Peyer's patch (tissue), 4 donors: ENCODE measurements at regions not wholly inside any gene's neighbourhood (a gene's known extent, or its start where the extent isn't known, plus 50 kb on each side); places are given as distances from the start of the nearest gene placed in this dataset.

Experiments
- DNase-seq, 3 donors: peaks; one replicate each; pipeline ENCODE4 v3.0.0-alpha.2; 2017 to 2019
- H3K27ac ChIP-seq, 4 donors: fragments of 200-600 bp; sonication (generic); one replicate each; pipeline ENCODE4 v1.5.1; 2016 to 2019
- H3K27me3 ChIP-seq, 2 donors: fragments of 200-600 bp; sonication (generic); one replicate each; pipeline ENCODE4 v1.5.1; 2019
- H3K36me3 ChIP-seq, 3 donors: fragments of 200-600 bp; sonication (generic); one replicate each; pipeline ENCODE4 v1.5.1; 2016 to 2019
- H3K4me1 ChIP-seq, 4 donors: fragments of 200-600 bp; sonication (generic); one replicate each; pipeline ENCODE4 v1.5.1; 2016 to 2019
- H3K4me3 ChIP-seq, 4 donors: fragments of 200-600 bp; sonication (generic); 1 replicate in 3 of 4; 2 replicates in 1 of 4; pipeline ENCODE4 v1.5.1; 2016 to 2019; ENCODE audit warnings: mild to moderate bottlenecking in 1 of 4
- H3K9me3 ChIP-seq, 4 donors: fragments of 200-600 bp; sonication (generic); one replicate each; pipeline ENCODE4 v1.5.1; 2016 to 2019; ENCODE audit warnings: mild to moderate bottlenecking in 1 of 4
- POLR2A ChIP-seq, 2 donors: fragments of 450-650 bp; IDR thresholded peaks; one replicate each; pipeline ENCODE4 v1.5.1; 2017; ENCODE audit warnings: antibody characterized with exemption in 2 of 2, mild to moderate bottlenecking in 2 of 2, moderate library complexity in 2 of 2
- TF ChIP-seq, protein P1 (sequence below), 6 experiments: fragments of 450-650 bp in 4 of 6; fragments of 200-600 bp in 2 of 6; sonication (generic) in 1 of 6; IDR thresholded peaks; one replicate each; pipeline ENCODE4 v1.5.1; 2017 to 2019; ENCODE audit warnings: antibody characterized with exemption in 6 of 6, mild to moderate bottlenecking in 3 of 6, moderate library complexity in 1 of 6

DNA sequence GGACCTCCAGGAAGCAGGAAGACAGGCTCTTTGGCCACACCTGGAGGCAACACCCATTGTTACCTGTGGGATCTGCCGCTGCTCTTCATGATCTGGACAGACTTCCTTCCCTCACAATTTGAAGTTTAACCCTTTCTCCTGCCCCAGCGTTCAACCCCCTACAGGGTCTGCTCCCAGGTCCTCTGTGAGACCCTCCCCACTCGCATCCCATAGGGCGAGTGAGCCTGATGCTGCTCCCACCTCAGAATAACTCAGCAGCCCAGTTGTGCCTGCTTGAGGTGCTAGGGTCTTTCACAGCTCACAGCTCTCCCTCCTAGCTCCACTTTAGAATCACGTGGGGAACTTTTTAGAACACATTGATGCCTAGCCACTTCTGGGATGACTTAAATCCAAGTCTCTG lies 61.8 kb upstream of the C10orf90 start:
- H3K27me3 ChIP-seq = no peaks in the 10 kb centered on the region
- TF ChIP-seq POLR2A (IDR thresholded peaks at IDR 0.05) = no peak
- TF ChIP-seq, protein P1, sequence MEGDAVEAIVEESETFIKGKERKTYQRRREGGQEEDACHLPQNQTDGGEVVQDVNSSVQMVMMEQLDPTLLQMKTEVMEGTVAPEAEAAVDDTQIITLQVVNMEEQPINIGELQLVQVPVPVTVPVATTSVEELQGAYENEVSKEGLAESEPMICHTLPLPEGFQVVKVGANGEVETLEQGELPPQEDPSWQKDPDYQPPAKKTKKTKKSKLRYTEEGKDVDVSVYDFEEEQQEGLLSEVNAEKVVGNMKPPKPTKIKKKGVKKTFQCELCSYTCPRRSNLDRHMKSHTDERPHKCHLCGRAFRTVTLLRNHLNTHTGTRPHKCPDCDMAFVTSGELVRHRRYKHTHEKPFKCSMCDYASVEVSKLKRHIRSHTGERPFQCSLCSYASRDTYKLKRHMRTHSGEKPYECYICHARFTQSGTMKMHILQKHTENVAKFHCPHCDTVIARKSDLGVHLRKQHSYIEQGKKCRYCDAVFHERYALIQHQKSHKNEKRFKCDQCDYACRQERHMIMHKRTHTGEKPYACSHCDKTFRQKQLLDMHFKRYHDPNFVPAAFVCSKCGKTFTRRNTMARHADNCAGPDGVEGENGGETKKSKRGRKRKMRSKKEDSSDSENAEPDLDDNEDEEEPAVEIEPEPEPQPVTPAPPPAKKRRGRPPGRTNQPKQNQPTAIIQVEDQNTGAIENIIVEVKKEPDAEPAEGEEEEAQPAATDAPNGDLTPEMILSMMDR (IDR thresholded peaks at IDR 0.05) = no peak
- H3K27ac ChIP-seq = no peak overlapping the region
- no peak for DNase-seq
- H3K36me3 ChIP-seq = no peaks in the 10 kb centered on the region
- H3K4me3 ChIP-seq = no peak overlapping the region
- H3K9me3 ChIP-seq = no peaks in the 10 kb centered on the region
- H3K4me1 ChIP-seq = no peaks in the 10 kb centered on the region

- Histone ChIP-seq H3K9me3 (no peaks in the 10 kb centered on the region), H3K27me3 (no peaks in the 10 kb centered on the region), H3K4me1 (no peaks in the 10 kb centered on the region), H3K4me3 (no peak overlapping the region), H3K27ac (no peak overlapping the region), H3K36me3 (no peaks in the 10 kb centered on the region)
- no peak for DNase-seq
- TF ChIP-seq, protein P1 (IDR thresholded peaks at IDR 0.05) = no peak
- TF ChIP-seq POLR2A (IDR thresholded peaks at IDR 0.05) = no peak
These were observed 62.4 kb upstream of the C10orf90 start for GRCh38 chr10:126732868-126733267.

DNA sequence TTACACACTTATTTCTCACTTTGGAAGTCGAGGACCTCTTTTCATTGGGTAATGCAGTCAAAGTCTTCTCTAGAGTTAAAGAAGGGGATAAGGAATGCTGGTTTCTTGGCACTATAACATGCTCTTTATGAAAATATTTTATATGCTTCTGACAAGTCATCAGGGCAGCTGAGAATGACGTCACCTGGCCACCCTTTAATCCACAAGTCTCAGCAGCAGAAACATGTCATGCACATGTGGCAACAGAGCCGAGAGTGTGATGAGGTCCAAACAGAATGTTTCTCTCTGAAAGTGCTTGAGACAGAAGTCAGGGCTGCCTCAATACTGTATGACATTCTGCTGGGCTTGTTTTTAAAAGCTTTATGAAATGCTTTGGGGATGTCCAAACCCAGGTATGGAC lies 63.5 kb upstream of the C10orf90 start:
- no peaks in the 10 kb centered on the region for H3K27me3 ChIP-seq
- no peaks in the 10 kb centered on the region for H3K36me3 ChIP-seq
- H3K27ac ChIP-seq = no peak overlapping the region
- no peak overlapping the region for H3K4me3 ChIP-seq
- TF ChIP-seq POLR2A (IDR thresholded peaks at IDR 0.05) = no peak
- TF ChIP-seq, protein P1 (IDR thresholded peaks at IDR 0.05) = no peak
- H3K9me3 ChIP-seq = no peaks in the 10 kb centered on the region
- DNase-seq = no peak
- no peaks in the 10 kb centered on the region for H3K4me1 ChIP-seq

DNA sequence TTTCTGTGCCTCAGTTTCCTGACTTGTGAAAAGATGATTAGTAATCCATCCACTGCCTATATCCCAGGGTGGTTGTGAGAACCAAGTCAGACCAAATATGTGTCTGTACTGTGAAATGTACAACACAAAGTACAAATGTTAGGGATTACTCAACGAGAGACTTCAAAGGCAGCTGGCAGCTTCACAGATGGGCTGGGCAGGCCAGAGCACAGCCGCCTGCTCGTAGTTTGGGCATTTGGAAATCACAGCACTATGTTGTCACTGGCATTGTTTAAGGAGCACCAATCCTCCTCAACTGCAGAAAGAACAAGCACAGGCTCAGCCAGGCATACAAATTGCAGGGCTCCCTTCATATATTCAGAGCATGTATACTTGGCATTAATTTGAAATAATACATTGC lies 64.5 kb upstream of the C10orf90 start:
- DNase-seq = no peak
- Histone ChIP-seq H3K36me3 (no peaks in the 10 kb centered on the region), H3K27me3 (no peaks in the 10 kb centered on the region), H3K9me3 (no peaks in the 10 kb centered on the region), H3K27ac (no peak overlapping the region), H3K4me1 (no peaks in the 10 kb centered on the region), H3K4me3 (no peak overlapping the region)
- no peak for TF ChIP-seq POLR2A (IDR thresholded peaks at IDR 0.05)
- TF ChIP-seq, protein P1 (IDR thresholded peaks at IDR 0.05) = no peak

DNA sequence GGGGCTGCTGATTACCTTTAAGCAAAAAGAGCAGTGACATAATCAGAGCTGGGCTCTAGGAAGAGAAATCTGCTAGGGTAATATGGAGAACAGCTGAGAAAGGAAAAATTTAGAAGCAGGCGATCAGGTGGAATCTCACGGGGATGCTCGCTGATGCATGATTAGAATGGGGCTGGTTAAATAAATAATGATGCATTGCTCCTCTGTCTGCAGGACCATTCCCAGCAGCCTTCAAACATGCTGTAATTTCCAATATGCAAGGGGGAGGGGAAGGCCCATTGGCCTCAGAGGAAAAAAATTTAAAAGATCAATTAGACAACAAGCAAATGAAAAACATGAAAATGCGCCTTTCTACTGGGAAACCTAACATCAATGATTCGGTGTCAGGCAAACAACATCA lies 65.6 kb upstream of the C10orf90 start:
- H3K9me3 ChIP-seq = no peaks in the 10 kb centered on the region
- no peak overlapping the region for H3K4me3 ChIP-seq
- H3K4me1 ChIP-seq = no peaks in the 10 kb centered on the region
- H3K36me3 ChIP-seq = no peaks in the 10 kb centered on the region
- TF ChIP-seq, protein P1 (IDR thresholded peaks at IDR 0.05) = no peak
- TF ChIP-seq POLR2A (IDR thresholded peaks at IDR 0.05) = no peak
- H3K27ac ChIP-seq = no peak overlapping the region
- no peak for DNase-seq
- no peaks in the 10 kb centered on the region for H3K27me3 ChIP-seq

DNA sequence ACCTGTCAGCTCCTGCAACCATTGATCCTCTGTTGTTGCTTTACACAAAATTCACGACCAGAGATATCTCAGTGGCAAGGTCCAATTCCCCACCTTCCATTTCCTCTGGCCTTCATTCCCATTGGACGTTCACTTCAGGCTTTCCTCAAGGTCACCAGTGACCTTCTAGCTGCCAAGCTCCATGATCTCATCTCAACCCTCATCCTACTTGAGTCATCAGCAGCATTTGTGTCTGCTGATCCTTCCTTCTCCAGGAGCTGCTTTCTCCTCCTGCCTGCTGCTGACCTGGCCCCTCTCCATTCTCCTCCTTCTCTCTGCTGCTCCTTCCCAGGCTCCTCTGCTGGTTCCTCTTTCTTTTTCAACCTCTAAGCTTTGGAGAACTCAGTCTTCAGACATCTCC lies 66.2 kb upstream of the C10orf90 start:
- Histone ChIP-seq H3K27me3 (no peaks in the 10 kb centered on the region), H3K36me3 (no peaks in the 10 kb centered on the region), H3K4me1 (no peaks in the 10 kb centered on the region), H3K9me3 (no peaks in the 10 kb centered on the region), H3K4me3 (no peak overlapping the region), H3K27ac (no peak overlapping the region)
- DNase-seq = no peak
- TF ChIP-seq, protein P1 (IDR thresholded peaks at IDR 0.05) = no peak
- no peak for TF ChIP-seq POLR2A (IDR thresholded peaks at IDR 0.05)
